ENCODE measurements at regions not wholly inside any gene's neighbourhood (a gene's known extent, or its start where the extent isn't known, plus 50 kb on each side); places are given as distances from the start of the nearest gene placed in this dataset.

DNA sequence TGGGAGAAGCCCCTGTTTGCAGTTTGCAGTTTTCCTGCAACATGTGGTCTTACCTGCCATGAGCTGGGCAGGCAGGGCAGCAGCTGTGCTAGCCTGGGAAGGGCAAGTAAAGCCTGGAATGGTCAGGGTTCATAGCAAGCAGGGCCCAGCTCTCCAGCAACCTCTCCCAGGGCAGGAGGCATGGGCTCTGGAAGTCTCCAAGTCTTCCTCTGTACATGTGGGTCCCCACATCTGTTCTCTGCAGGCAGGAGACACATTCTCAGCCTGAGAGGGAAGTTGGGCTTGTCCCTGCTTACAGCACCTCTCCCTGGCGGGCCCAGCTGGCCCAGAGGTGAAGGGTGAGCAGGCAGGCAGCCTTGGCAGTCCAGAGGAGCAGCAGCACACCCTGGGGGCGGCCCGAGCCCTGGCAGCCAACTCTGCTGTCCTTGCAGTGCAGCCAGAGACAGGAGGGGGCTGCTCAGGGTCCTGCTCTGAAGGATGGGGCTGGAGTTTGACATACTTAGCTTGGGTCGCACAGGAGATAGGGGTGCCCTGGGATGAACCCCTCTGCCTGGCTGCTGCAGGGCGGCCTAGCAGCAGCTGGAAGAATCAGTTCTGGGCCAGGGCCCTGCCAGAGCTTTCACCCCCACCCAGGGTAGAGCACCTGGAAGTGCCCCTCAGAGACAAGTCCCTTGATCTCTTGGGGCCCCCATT lies 176.0 kb downstream of the MRPL14 start:
- TF ChIP-seq, protein P1, sequence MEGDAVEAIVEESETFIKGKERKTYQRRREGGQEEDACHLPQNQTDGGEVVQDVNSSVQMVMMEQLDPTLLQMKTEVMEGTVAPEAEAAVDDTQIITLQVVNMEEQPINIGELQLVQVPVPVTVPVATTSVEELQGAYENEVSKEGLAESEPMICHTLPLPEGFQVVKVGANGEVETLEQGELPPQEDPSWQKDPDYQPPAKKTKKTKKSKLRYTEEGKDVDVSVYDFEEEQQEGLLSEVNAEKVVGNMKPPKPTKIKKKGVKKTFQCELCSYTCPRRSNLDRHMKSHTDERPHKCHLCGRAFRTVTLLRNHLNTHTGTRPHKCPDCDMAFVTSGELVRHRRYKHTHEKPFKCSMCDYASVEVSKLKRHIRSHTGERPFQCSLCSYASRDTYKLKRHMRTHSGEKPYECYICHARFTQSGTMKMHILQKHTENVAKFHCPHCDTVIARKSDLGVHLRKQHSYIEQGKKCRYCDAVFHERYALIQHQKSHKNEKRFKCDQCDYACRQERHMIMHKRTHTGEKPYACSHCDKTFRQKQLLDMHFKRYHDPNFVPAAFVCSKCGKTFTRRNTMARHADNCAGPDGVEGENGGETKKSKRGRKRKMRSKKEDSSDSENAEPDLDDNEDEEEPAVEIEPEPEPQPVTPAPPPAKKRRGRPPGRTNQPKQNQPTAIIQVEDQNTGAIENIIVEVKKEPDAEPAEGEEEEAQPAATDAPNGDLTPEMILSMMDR (IDR thresholded peaks at IDR 0.05) = no peak
- no peaks in the 10 kb centered on the region for H3K27me3 ChIP-seq (replicated peaks; ENCODE audit: insufficient read depth)
- H3K36me3 ChIP-seq = no peaks in the 10 kb centered on the region
- H3K27ac ChIP-seq = no peak overlapping the region
- no peaks in the 10 kb centered on the region for H3K4me1 ChIP-seq (ENCODE audit: control insufficient read depth in 1 of 2, low read depth in 2 of 2)
- ATAC-seq (ENCODE audit: insufficient number of reproducible peaks, low FRiP score, low read depth) = no peak
- H3K4me3 ChIP-seq = no peak overlapping the region
- H3K9me3 ChIP-seq = no peaks in the 10 kb centered on the region
- no peak for DNase-seq (ENCODE audit: low spot score)

DNA sequence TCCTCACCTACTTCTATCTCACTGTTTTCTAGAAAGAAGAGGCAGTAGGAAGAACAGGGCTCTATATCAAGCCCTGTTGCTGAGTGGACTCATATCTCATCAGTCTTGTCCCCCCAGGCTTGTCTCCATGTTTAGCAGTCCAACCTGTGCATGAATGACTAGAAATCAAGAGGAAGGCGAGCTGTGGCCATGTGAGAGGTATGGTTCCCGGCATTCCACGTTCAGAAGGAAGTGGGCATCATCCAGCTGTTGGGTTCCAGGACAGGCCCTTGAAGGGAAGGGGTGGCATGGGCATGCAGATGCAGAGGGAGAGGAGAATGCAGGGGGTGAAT lies 176.6 kb downstream of the MRPL14 start:
- no peak overlapping the region for H3K27ac ChIP-seq
- H3K27me3 ChIP-seq (replicated peaks; ENCODE audit: insufficient read depth) = no peaks in the 10 kb centered on the region
- H3K9me3 ChIP-seq = peaks cover 2% of the 10 kb centered on the region
- no peak for DNase-seq (ENCODE audit: low spot score)
- no peak for ATAC-seq (ENCODE audit: insufficient number of reproducible peaks, low FRiP score, low read depth)
- TF ChIP-seq, protein P1 (IDR thresholded peaks at IDR 0.05) = no peak
- no peak overlapping the region for H3K4me3 ChIP-seq
- no peaks in the 10 kb centered on the region for H3K36me3 ChIP-seq
- H3K4me1 ChIP-seq (ENCODE audit: control insufficient read depth in 1 of 2, low read depth in 2 of 2) = no peaks in the 10 kb centered on the region

DNA sequence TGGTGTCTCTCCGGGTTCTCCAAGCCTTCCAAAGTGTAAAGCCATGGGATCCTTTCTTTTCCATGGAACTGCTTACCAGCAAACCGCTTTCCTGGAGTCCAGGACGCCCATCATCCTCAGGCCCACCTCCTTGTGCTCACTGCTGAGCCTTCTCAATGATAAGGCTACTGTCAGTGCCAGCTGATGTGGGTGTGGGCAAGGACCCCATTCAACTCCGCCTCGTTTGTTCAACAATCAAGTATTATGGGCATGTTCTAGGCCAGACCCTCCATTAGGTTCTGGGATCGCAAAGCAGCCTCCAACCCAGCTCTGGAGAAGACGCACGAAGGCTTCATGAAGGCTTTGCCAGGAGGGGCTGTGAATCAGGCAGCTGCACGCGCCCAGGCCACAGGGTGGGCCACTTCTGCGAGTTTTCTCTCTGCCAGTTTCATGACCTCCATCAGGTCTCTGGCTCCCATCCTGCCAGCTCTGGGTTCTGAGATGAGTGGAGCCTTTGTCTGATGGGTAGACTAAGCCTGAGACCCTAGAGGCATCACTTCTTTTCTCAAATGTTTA lies 177.1 kb downstream of the MRPL14 start:
- H3K36me3 ChIP-seq = no peaks in the 10 kb centered on the region
- TF ChIP-seq, protein P1 (IDR thresholded peaks at IDR 0.05) = no peak
- no peaks in the 10 kb centered on the region for H3K27me3 ChIP-seq (replicated peaks; ENCODE audit: insufficient read depth)
- ATAC-seq (ENCODE audit: insufficient number of reproducible peaks, low FRiP score, low read depth) = no peak
- no peaks in the 10 kb centered on the region for H3K4me1 ChIP-seq (ENCODE audit: control insufficient read depth in 1 of 2, low read depth in 2 of 2)
- no peak overlapping the region for H3K4me3 ChIP-seq
- H3K27ac ChIP-seq = no peak overlapping the region
- no peak for DNase-seq (ENCODE audit: low spot score)
- H3K9me3 ChIP-seq = peaks cover 8% of the 10 kb centered on the region

DNA sequence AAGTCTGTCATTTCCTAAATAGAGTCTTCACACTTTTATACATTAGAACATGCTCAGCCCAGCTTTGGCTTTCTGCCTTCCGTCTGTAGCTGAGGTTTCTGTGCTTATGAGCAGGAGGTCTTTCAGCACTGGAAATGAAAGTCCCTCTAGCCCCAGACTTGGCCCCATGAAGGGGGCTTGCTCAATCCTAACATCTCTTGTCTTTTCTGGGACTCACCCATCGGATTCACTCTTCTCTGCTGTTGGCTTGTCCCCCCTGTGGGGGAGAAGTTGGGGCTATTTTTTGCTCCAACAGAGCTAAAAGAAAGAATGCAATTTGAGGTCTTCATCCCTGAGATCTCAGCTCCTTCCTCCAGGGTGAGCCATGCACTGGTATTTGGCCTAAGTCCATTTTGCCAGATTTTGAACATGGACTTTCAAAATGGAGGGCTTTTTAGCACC lies 177.7 kb downstream of the MRPL14 start:
- ATAC-seq (ENCODE audit: insufficient number of reproducible peaks, low FRiP score, low read depth) (no peak), DNase-seq (ENCODE audit: low spot score) (no peak)
- TF ChIP-seq, protein P1 (IDR thresholded peaks at IDR 0.05) = no peak
- H3K4me3 ChIP-seq = no peak overlapping the region
- no peak overlapping the region for H3K27ac ChIP-seq
- peaks cover 12% of the 10 kb centered on the region for H3K9me3 ChIP-seq
- no peaks in the 10 kb centered on the region for H3K27me3 ChIP-seq (replicated peaks; ENCODE audit: insufficient read depth)
- no peaks in the 10 kb centered on the region for H3K4me1 ChIP-seq (ENCODE audit: control insufficient read depth in 1 of 2, low read depth in 2 of 2)
- H3K36me3 ChIP-seq = no peaks in the 10 kb centered on the region

DNA sequence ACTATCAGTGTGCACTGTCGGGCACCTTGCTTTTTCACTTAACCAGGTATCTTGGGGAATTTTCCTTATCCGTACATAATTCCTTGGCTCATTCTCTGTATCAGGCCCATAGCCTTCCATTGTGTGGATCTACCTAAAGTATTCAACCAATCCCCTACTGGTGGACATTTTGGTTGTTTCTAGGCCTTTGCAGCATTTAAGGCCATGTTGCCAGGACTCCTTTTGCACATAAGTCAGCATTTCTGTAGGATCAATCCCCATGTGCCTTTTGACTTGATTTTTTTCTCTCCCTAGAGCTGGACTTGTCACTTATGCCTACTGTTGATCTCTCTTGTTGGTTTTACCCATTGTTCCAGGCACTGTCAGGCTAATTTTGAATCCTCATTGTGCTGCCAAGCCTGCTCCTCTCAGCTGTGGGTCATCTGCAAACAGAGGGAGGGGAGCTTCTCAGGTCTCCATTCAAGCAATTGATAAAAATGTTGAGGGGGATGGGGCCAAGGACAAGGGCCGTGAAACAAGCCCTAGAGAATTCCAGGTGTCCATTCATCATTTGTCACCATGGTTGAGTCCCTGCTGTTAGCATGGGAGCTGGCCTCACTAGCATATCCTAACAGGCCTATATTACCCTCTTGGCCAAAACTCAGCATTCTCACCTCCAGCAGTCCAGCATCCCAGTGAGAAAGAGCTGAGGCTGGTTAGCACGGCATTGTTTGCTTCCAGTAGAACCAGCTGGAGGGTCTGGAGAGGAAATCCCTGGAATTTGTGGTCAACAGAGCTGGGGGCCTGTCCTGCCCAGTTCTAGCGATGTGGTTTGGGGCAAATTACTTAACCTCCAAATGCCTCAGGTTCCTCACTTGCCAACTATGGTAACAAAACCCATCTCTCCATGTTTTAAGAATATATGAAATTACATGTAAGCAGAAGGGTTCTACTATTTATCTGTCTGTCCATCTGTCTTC lies 178.4 kb downstream of the MRPL14 start:
- Histone ChIP-seq H3K27ac (no peak overlapping the region), H3K27me3 (replicated peaks; ENCODE audit: insufficient read depth) (no peaks in the 10 kb centered on the region), H3K9me3 (peaks cover 12% of the 10 kb centered on the region), H3K4me3 (no peak overlapping the region), H3K4me1 (ENCODE audit: control insufficient read depth in 1 of 2, low read depth in 2 of 2) (no peaks in the 10 kb centered on the region), H3K36me3 (no peaks in the 10 kb centered on the region)
- ATAC-seq (ENCODE audit: insufficient number of reproducible peaks, low FRiP score, low read depth) (no peak), DNase-seq (ENCODE audit: low spot score) (no peak)
- TF ChIP-seq, protein P1 (IDR thresholded peaks at IDR 0.05) = no peak
